ENCODE measurements at regions not wholly inside any gene's neighbourhood (a gene's known extent, or its start where the extent isn't known, plus 50 kb on each side); places are given as distances from the start of the nearest gene placed in this dataset.
A peak's percentile ranks its signal among the peaks of the same experiment; 100 is the strongest.

GRCh38 chr2:187615902-187616301, 61.7 kb upstream of the TFPI start:
- no peak overlapping the region for H2BK15ac ChIP-seq (ENCODE audit: low read depth, poor library complexity, severe bottlenecking)
- H3K4me1 ChIP-seq (ENCODE audit: control insufficient read depth, insufficient read depth, low read depth, low read length): peaks cover 2% of the 10 kb centered on the region
- no peak for DNase-seq
- no peak overlapping the region for H4K8ac ChIP-seq (ENCODE audit: low read length)
- H3K18ac ChIP-seq (ENCODE audit: low read depth in 1 of 2, low read length in 2 of 2): no peak overlapping the region
- H2BK120ac ChIP-seq (ENCODE audit: low read depth, low read length): no peak overlapping the region
- H2AFZ ChIP-seq (ENCODE audit: low read depth, low read length): no peak overlapping the region
- H3K79me1 ChIP-seq (replicated peaks; ENCODE audit: low read length, poor library complexity, severe bottlenecking): no peaks in the 10 kb centered on the region
- H3K23ac ChIP-seq (ENCODE audit: low read length in 2 of 2): no peak overlapping the region
- H3K36me3 ChIP-seq (ENCODE audit: control insufficient read depth in 1 of 2, insufficient read depth in 2 of 2, low read depth in 1 of 2, low read length in 2 of 2): no peaks in the 10 kb centered on the region
- no peak overlapping the region for H3K14ac ChIP-seq (ENCODE audit: low read length in 2 of 2)
- H3K4ac ChIP-seq (ENCODE audit: low read depth in 1 of 2, low read length in 2 of 2): no peak overlapping the region
- H3K4me2 ChIP-seq (ENCODE audit: low read length, poor library complexity, severe bottlenecking): no peak overlapping the region
- H2BK5ac ChIP-seq (ENCODE audit: low read depth, low read length, poor library complexity, severe bottlenecking): no peak overlapping the region
- no peak overlapping the region for H4K91ac ChIP-seq (ENCODE audit: low read length)
- no peaks in the 10 kb centered on the region for H3K9me3 ChIP-seq (ENCODE audit: control insufficient read depth, low read length)
- H3K27me3 ChIP-seq (ENCODE audit: control insufficient read depth in 1 of 2, insufficient read depth in 1 of 2, low read length in 2 of 2): no peaks in the 10 kb centered on the region
- H2AK5ac ChIP-seq (ENCODE audit: low read length, severe bottlenecking): no peak overlapping the region
- no peak overlapping the region for H2BK12ac ChIP-seq (ENCODE audit: low read length in 2 of 2)
- 83% methylated on average over 1 of the region's 1 CpG for WGBS
- H3K9ac ChIP-seq (ENCODE audit: low read length): no peak overlapping the region
- no peak overlapping the region for H3K4me3 ChIP-seq (ENCODE audit: insufficient read depth in 1 of 2, low read depth in 1 of 2, low read length in 2 of 2)
- H3K27ac ChIP-seq (ENCODE audit: low read length, poor library complexity, severe bottlenecking): no peak overlapping the region

- no peaks in the 10 kb centered on the region for H3K27me3 ChIP-seq (ENCODE audit: control insufficient read depth in 1 of 2, insufficient read depth in 1 of 2, low read length in 2 of 2)
- no peak overlapping the region for H4K8ac ChIP-seq (ENCODE audit: low read length)
- no peak overlapping the region for H3K14ac ChIP-seq (ENCODE audit: low read length in 2 of 2)
- H2BK15ac ChIP-seq (ENCODE audit: low read depth, poor library complexity, severe bottlenecking): no peak overlapping the region
- H3K18ac ChIP-seq (ENCODE audit: low read depth in 1 of 2, low read length in 2 of 2): peak overlapping the region in 1 of 2 experiments; percentile 23
- no peak overlapping the region for H3K4me3 ChIP-seq (ENCODE audit: insufficient read depth in 1 of 2, low read depth in 1 of 2, low read length in 2 of 2)
- no peaks in the 10 kb centered on the region for H3K79me1 ChIP-seq (replicated peaks; ENCODE audit: low read length, poor library complexity, severe bottlenecking)
- no peak overlapping the region for H2BK5ac ChIP-seq (ENCODE audit: low read depth, low read length, poor library complexity, severe bottlenecking)
- no peak overlapping the region for H3K4me2 ChIP-seq (ENCODE audit: low read length, poor library complexity, severe bottlenecking)
- H2AFZ ChIP-seq (ENCODE audit: low read depth, low read length): no peak overlapping the region
- WGBS: 96% methylated on average over 3 of the region's 3 CpGs
- H3K4ac ChIP-seq (ENCODE audit: low read depth in 1 of 2, low read length in 2 of 2): no peak overlapping the region
- no peaks in the 10 kb centered on the region for H3K9me3 ChIP-seq (ENCODE audit: control insufficient read depth, low read length)
- no peak overlapping the region for H4K91ac ChIP-seq (ENCODE audit: low read length)
- H2BK120ac ChIP-seq (ENCODE audit: low read depth, low read length): no peak overlapping the region
- H3K27ac ChIP-seq (ENCODE audit: low read length, poor library complexity, severe bottlenecking): no peak overlapping the region
- no peak overlapping the region for H3K23ac ChIP-seq (ENCODE audit: low read length in 2 of 2)
- H3K4me1 ChIP-seq (ENCODE audit: control insufficient read depth, insufficient read depth, low read depth, low read length): peaks cover 2% of the 10 kb centered on the region
- no peaks in the 10 kb centered on the region for H3K36me3 ChIP-seq (ENCODE audit: control insufficient read depth in 1 of 2, insufficient read depth in 2 of 2, low read depth in 1 of 2, low read length in 2 of 2)
- H3K9ac ChIP-seq (ENCODE audit: low read length): no peak overlapping the region
- H2BK12ac ChIP-seq (ENCODE audit: low read length in 2 of 2): no peak overlapping the region
- H2AK5ac ChIP-seq (ENCODE audit: low read length, severe bottlenecking): peak overlapping the region; percentile 39
- DNase-seq: no peak
Measured at GRCh38 chr2:187617120-187617519, 62.9 kb upstream of the TFPI start.

GRCh38 chr2:187617905-187618304, 63.7 kb upstream of the TFPI start:
- H3K27ac ChIP-seq (ENCODE audit: low read length, poor library complexity, severe bottlenecking): no peak overlapping the region
- no peak overlapping the region for H3K4me3 ChIP-seq (ENCODE audit: insufficient read depth in 1 of 2, low read depth in 1 of 2, low read length in 2 of 2)
- no peak overlapping the region for H2AFZ ChIP-seq (ENCODE audit: low read depth, low read length)
- no peak overlapping the region for H2AK5ac ChIP-seq (ENCODE audit: low read length, severe bottlenecking)
- H3K4ac ChIP-seq (ENCODE audit: low read depth in 1 of 2, low read length in 2 of 2): no peak overlapping the region
- no peak overlapping the region for H3K4me2 ChIP-seq (ENCODE audit: low read length, poor library complexity, severe bottlenecking)
- no peaks in the 10 kb centered on the region for H3K36me3 ChIP-seq (ENCODE audit: control insufficient read depth in 1 of 2, insufficient read depth in 2 of 2, low read depth in 1 of 2, low read length in 2 of 2)
- no peak overlapping the region for H2BK15ac ChIP-seq (ENCODE audit: low read depth, poor library complexity, severe bottlenecking)
- DNase-seq: no peak
- no peak overlapping the region for H2BK120ac ChIP-seq (ENCODE audit: low read depth, low read length)
- no peak overlapping the region for H2BK5ac ChIP-seq (ENCODE audit: low read depth, low read length, poor library complexity, severe bottlenecking)
- no peak overlapping the region for H4K91ac ChIP-seq (ENCODE audit: low read length)
- H3K18ac ChIP-seq (ENCODE audit: low read depth in 1 of 2, low read length in 2 of 2): no peak overlapping the region
- H3K9me3 ChIP-seq (ENCODE audit: control insufficient read depth, low read length): no peaks in the 10 kb centered on the region
- no peak overlapping the region for H3K14ac ChIP-seq (ENCODE audit: low read length in 2 of 2)
- no peak overlapping the region for H3K9ac ChIP-seq (ENCODE audit: low read length)
- peaks cover 2% of the 10 kb centered on the region for H3K4me1 ChIP-seq (ENCODE audit: control insufficient read depth, insufficient read depth, low read depth, low read length)
- H3K79me1 ChIP-seq (replicated peaks; ENCODE audit: low read length, poor library complexity, severe bottlenecking): no peaks in the 10 kb centered on the region
- H2BK12ac ChIP-seq (ENCODE audit: low read length in 2 of 2): no peak overlapping the region
- no peak overlapping the region for H3K23ac ChIP-seq (ENCODE audit: low read length in 2 of 2)
- H4K8ac ChIP-seq (ENCODE audit: low read length): no peak overlapping the region
- H3K27me3 ChIP-seq (ENCODE audit: control insufficient read depth in 1 of 2, insufficient read depth in 1 of 2, low read length in 2 of 2): no peaks in the 10 kb centered on the region

- no peak overlapping the region for H3K27ac ChIP-seq (ENCODE audit: low read length, poor library complexity, severe bottlenecking)
- H3K4ac ChIP-seq (ENCODE audit: low read depth in 1 of 2, low read length in 2 of 2): no peak overlapping the region
- H2AK5ac ChIP-seq (ENCODE audit: low read length, severe bottlenecking): no peak overlapping the region
- no peaks in the 10 kb centered on the region for H3K27me3 ChIP-seq (ENCODE audit: control insufficient read depth in 1 of 2, insufficient read depth in 1 of 2, low read length in 2 of 2)
- no peak overlapping the region for H3K4me3 ChIP-seq (ENCODE audit: insufficient read depth in 1 of 2, low read depth in 1 of 2, low read length in 2 of 2)
- H2BK15ac ChIP-seq (ENCODE audit: low read depth, poor library complexity, severe bottlenecking): no peak overlapping the region
- no peaks in the 10 kb centered on the region for H3K9me3 ChIP-seq (ENCODE audit: control insufficient read depth, low read length)
- DNase-seq: no peak
- H3K79me1 ChIP-seq (replicated peaks; ENCODE audit: low read length, poor library complexity, severe bottlenecking): no peaks in the 10 kb centered on the region
- no peak overlapping the region for H2BK5ac ChIP-seq (ENCODE audit: low read depth, low read length, poor library complexity, severe bottlenecking)
- no peak overlapping the region for H2AFZ ChIP-seq (ENCODE audit: low read depth, low read length)
- H3K4me1 ChIP-seq (ENCODE audit: control insufficient read depth, insufficient read depth, low read depth, low read length): peaks cover 2% of the 10 kb centered on the region
- no peak overlapping the region for H2BK12ac ChIP-seq (ENCODE audit: low read length in 2 of 2)
- 40% methylated on average over 2 of the region's 2 CpGs for WGBS
- H3K36me3 ChIP-seq (ENCODE audit: control insufficient read depth in 1 of 2, insufficient read depth in 2 of 2, low read depth in 1 of 2, low read length in 2 of 2): no peaks in the 10 kb centered on the region
- H4K91ac ChIP-seq (ENCODE audit: low read length): no peak overlapping the region
- H3K9ac ChIP-seq (ENCODE audit: low read length): peak overlapping the region; percentile 32
- H4K8ac ChIP-seq (ENCODE audit: low read length): no peak overlapping the region
- no peak overlapping the region for H2BK120ac ChIP-seq (ENCODE audit: low read depth, low read length)
- no peak overlapping the region for H3K18ac ChIP-seq (ENCODE audit: low read depth in 1 of 2, low read length in 2 of 2)
- H3K14ac ChIP-seq (ENCODE audit: low read length in 2 of 2): no peak overlapping the region
- H3K23ac ChIP-seq (ENCODE audit: low read length in 2 of 2): no peak overlapping the region
- H3K4me2 ChIP-seq (ENCODE audit: low read length, poor library complexity, severe bottlenecking): no peak overlapping the region
Measured at GRCh38 chr2:187618813-187619212, 64.6 kb upstream of the TFPI start.
